ENCODE measurements at regions not wholly inside any gene's neighbourhood (a gene's known extent, or its start where the extent isn't known, plus 50 kb on each side); places are given as distances from the start of the nearest gene placed in this dataset.

GRCh38 chr11:11220786-11221185 lies 132.3 kb downstream of the CSNK2A3 start:
- H4K20me1 ChIP-seq (ENCODE audit: low read depth) = no peaks in the 10 kb centered on the region
- peaks cover 9% of the 10 kb centered on the region for H3K4me1 ChIP-seq
- peaks cover 9% of the 10 kb centered on the region for H3K4me1 Mint-ChIP-seq
- no peak for TF ChIP-seq EZH2phosphoT487 (IDR thresholded peaks at IDR 0.05)
- no peak for TF ChIP-seq EZH2 (IDR thresholded peaks at IDR 0.05)
- TF ChIP-seq, protein P1, sequence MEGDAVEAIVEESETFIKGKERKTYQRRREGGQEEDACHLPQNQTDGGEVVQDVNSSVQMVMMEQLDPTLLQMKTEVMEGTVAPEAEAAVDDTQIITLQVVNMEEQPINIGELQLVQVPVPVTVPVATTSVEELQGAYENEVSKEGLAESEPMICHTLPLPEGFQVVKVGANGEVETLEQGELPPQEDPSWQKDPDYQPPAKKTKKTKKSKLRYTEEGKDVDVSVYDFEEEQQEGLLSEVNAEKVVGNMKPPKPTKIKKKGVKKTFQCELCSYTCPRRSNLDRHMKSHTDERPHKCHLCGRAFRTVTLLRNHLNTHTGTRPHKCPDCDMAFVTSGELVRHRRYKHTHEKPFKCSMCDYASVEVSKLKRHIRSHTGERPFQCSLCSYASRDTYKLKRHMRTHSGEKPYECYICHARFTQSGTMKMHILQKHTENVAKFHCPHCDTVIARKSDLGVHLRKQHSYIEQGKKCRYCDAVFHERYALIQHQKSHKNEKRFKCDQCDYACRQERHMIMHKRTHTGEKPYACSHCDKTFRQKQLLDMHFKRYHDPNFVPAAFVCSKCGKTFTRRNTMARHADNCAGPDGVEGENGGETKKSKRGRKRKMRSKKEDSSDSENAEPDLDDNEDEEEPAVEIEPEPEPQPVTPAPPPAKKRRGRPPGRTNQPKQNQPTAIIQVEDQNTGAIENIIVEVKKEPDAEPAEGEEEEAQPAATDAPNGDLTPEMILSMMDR (IDR thresholded peaks at IDR 0.05) = no peak
- no peaks in the 10 kb centered on the region for H3K36me3 Mint-ChIP-seq
- no peak overlapping the region for H3K4me3 ChIP-seq
- no peak overlapping the region for H3K27ac Mint-ChIP-seq
- no peaks in the 10 kb centered on the region for H3K27me3 ChIP-seq
- no peak for DNase-seq (ENCODE audit: low spot score)
- H3K27ac ChIP-seq = no peak overlapping the region
- no peaks in the 10 kb centered on the region for H3K36me3 ChIP-seq
- no peaks in the 10 kb centered on the region for H3K9me3 ChIP-seq (ENCODE audit: low read depth)
- H2AFZ ChIP-seq (replicated peaks) = no peak overlapping the region
- no peaks in the 10 kb centered on the region for H3K9me3 Mint-ChIP-seq
- H3K4me3 Mint-ChIP-seq = no peak overlapping the region
- no peaks in the 10 kb centered on the region for H3K79me2 ChIP-seq (ENCODE audit: low read depth)
- H3K9ac ChIP-seq = no peak overlapping the region
- H3K4me2 ChIP-seq = no peak overlapping the region
- H3F3A ChIP-seq (ENCODE audit: low read depth) = no peaks in the 10 kb centered on the region
- peaks cover 7% of the 10 kb centered on the region for H3K27me3 Mint-ChIP-seq (ENCODE audit: insufficient read depth, low read depth)

DNA sequence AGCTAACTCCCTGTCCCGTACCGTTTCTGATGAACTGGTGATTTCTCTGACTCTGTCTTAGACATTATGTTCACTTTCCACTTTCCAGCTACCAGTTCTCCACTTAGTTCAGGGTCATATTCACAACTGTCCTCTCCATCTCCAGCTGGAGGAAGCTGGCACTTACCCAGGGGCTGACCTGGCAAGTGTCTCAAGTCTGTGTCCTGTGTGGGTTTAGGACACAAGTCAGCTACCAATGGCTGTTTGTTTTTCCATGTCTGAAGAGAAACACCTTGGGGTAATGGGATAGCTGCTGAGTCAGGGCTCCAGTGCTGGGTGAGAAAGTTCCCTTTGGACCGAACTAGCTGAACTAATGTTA lies 134.4 kb downstream of the CSNK2A3 start:
- no peak for DNase-seq (ENCODE audit: low spot score)
- Mint-ChIP-seq H3K4me1 (peaks cover 16% of the 10 kb centered on the region), H3K9me3 (no peaks in the 10 kb centered on the region), H3K4me3 (no peak overlapping the region), H3K27ac (no peak overlapping the region), H3K36me3 (no peaks in the 10 kb centered on the region), H3K27me3 (ENCODE audit: insufficient read depth, low read depth) (peaks cover 8% of the 10 kb centered on the region)
- H4K20me1 ChIP-seq (ENCODE audit: low read depth) = no peaks in the 10 kb centered on the region
- no peak overlapping the region for H3K9ac ChIP-seq
- H3K4me2 ChIP-seq = no peak overlapping the region
- H3K36me3 ChIP-seq = no peaks in the 10 kb centered on the region
- H3K4me3 ChIP-seq = no peak overlapping the region
- H3K79me2 ChIP-seq (ENCODE audit: low read depth) = no peaks in the 10 kb centered on the region
- H3K4me1 ChIP-seq = peaks cover 23% of the 10 kb centered on the region
- no peaks in the 10 kb centered on the region for H3F3A ChIP-seq (ENCODE audit: low read depth)
- no peak overlapping the region for H3K27ac ChIP-seq
- H3K9me3 ChIP-seq (ENCODE audit: low read depth) = no peaks in the 10 kb centered on the region
- TF ChIP-seq, protein P1 (IDR thresholded peaks at IDR 0.05) = no peak
- TF ChIP-seq EZH2 (IDR thresholded peaks at IDR 0.05) (no peak), EZH2phosphoT487 (IDR thresholded peaks at IDR 0.05) (no peak)
- H2AFZ ChIP-seq (replicated peaks) = no peak overlapping the region
- H3K27me3 ChIP-seq = no peaks in the 10 kb centered on the region

GRCh38 chr11:11217929-11218628 lies 135.0 kb downstream of the CSNK2A3 start:
- no peak overlapping the region for H3K4me3 Mint-ChIP-seq
- no peaks in the 10 kb centered on the region for H3K36me3 Mint-ChIP-seq

More at GRCh38 chr11:11217929-11218628, 135.0 kb downstream of the CSNK2A3 start:
- Histone ChIP-seq H3K4me1 (peaks cover 23% of the 10 kb centered on the region), H3K36me3 (no peaks in the 10 kb centered on the region), H3F3A (ENCODE audit: low read depth) (no peaks in the 10 kb centered on the region), H3K4me3 (no peak overlapping the region), H3K9ac (no peak overlapping the region), H3K79me2 (ENCODE audit: low read depth) (no peaks in the 10 kb centered on the region), H2AFZ (replicated peaks) (no peak overlapping the region), H3K4me2 (no peak overlapping the region), H3K27ac (no peak overlapping the region), H4K20me1 (ENCODE audit: low read depth) (no peaks in the 10 kb centered on the region), H3K9me3 (ENCODE audit: low read depth) (no peaks in the 10 kb centered on the region), H3K27me3 (no peaks in the 10 kb centered on the region)
- H3K4me1 Mint-ChIP-seq = peaks cover 16% of the 10 kb centered on the region
- no peaks in the 10 kb centered on the region for H3K9me3 Mint-ChIP-seq
- no peak for DNase-seq (ENCODE audit: low spot score)
- H3K27me3 Mint-ChIP-seq (ENCODE audit: insufficient read depth, low read depth) = peaks cover 8% of the 10 kb centered on the region
- TF ChIP-seq EZH2 (IDR thresholded peaks at IDR 0.05) = no peak
- TF ChIP-seq, protein P1 (IDR thresholded peaks at IDR 0.05) = no peak
- TF ChIP-seq EZH2phosphoT487 (IDR thresholded peaks at IDR 0.05) = no peak
- H3K27ac Mint-ChIP-seq = no peak overlapping the region
